ENCODE measurements at regions not wholly inside any gene's neighbourhood (a gene's known extent, or its start where the extent isn't known, plus 50 kb on each side); places are given as distances from the start of the nearest gene placed in this dataset.

DNA sequence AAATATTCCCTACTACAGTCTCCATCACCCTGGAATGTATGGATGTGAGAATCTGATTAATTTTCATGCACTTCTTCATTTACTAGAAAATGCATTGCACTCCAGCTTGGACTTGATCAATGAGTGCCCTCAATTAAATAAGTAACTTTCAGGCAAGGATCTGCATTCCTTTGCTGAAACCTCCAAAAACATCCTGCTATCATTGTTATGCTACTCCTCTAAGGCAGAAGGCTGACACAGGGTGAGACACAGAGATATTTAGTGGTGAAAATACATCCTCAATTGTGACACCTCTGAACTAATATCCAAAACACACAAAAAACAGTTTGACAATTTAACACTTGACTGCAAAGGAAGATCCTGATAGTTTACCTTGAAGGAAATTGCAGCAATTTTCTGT is 57.9 kb upstream of the CDH12 start:
- TF ChIP-seq, protein P1, sequence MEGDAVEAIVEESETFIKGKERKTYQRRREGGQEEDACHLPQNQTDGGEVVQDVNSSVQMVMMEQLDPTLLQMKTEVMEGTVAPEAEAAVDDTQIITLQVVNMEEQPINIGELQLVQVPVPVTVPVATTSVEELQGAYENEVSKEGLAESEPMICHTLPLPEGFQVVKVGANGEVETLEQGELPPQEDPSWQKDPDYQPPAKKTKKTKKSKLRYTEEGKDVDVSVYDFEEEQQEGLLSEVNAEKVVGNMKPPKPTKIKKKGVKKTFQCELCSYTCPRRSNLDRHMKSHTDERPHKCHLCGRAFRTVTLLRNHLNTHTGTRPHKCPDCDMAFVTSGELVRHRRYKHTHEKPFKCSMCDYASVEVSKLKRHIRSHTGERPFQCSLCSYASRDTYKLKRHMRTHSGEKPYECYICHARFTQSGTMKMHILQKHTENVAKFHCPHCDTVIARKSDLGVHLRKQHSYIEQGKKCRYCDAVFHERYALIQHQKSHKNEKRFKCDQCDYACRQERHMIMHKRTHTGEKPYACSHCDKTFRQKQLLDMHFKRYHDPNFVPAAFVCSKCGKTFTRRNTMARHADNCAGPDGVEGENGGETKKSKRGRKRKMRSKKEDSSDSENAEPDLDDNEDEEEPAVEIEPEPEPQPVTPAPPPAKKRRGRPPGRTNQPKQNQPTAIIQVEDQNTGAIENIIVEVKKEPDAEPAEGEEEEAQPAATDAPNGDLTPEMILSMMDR (IDR thresholded peaks at IDR 0.05; ENCODE audit: low read length) = no peak
- no peak for TF ChIP-seq EZH2 (IDR thresholded peaks at IDR 0.05; ENCODE audit: borderline replicate concordance, low read length)
